ENCODE measurements at regions not wholly inside any gene's neighbourhood (a gene's known extent, or its start where the extent isn't known, plus 50 kb on each side); places are given as distances from the start of the nearest gene placed in this dataset.

GRCh38 chr4:19092797-19093196 is 1071.2 kb upstream of the LCORL start:
- TF ChIP-seq CTCF (IDR thresholded peaks at IDR 0.05; ENCODE audit: partially characterized antibody, unreplicated experiment): no peak
- no peak for DNase-seq
- Mint-ChIP-seq H3K4me3 (ENCODE audit: unreplicated experiment) (no peak overlapping the region), H3K27ac (ENCODE audit: unreplicated experiment) (no peak overlapping the region), H3K9me3 (ENCODE audit: unreplicated experiment) (peaks cover under 1% of the 10 kb centered on the region), H3K27me3 (ENCODE audit: unreplicated experiment) (no peaks in the 10 kb centered on the region), H3K36me3 (ENCODE audit: unreplicated experiment) (no peaks in the 10 kb centered on the region), H3K4me1 (ENCODE audit: low read depth, unreplicated experiment) (no peaks in the 10 kb centered on the region)

DNA sequence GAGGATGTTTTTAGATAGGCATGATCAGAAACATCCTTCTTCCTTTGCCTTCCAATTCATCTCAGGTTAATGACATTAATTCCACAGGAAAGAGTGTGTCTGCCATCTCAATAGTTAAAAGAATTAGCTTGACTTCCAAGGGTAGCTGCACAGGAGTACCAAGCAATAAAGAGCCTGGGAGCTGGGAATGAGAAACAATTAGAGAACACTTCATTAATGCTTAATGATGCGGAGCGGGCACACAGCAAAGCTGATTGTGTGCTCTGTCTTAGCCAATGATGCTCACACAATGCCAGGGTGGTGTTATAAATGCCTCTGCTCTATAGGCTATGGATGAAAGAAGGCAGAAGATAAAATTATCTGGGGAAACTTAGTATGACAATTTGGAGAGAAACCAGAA is 1052.5 kb upstream of the LCORL start:
- Mint-ChIP-seq H3K4me1 (ENCODE audit: low read depth, unreplicated experiment) (no peaks in the 10 kb centered on the region), H3K4me3 (ENCODE audit: unreplicated experiment) (no peak overlapping the region), H3K27me3 (ENCODE audit: unreplicated experiment) (no peaks in the 10 kb centered on the region), H3K36me3 (ENCODE audit: unreplicated experiment) (no peaks in the 10 kb centered on the region), H3K9me3 (ENCODE audit: unreplicated experiment) (peaks cover 2% of the 10 kb centered on the region), H3K27ac (ENCODE audit: unreplicated experiment) (no peak overlapping the region)
- DNase-seq: no peak
- TF ChIP-seq CTCF (IDR thresholded peaks at IDR 0.05; ENCODE audit: partially characterized antibody, unreplicated experiment): no peak

GRCh38 chr4:19063662-19064061 is 1042.1 kb upstream of the LCORL start:
- H3K27me3 Mint-ChIP-seq (ENCODE audit: unreplicated experiment): no peaks in the 10 kb centered on the region
- H3K27ac Mint-ChIP-seq (ENCODE audit: unreplicated experiment): no peak overlapping the region
- TF ChIP-seq CTCF (IDR thresholded peaks at IDR 0.05; ENCODE audit: partially characterized antibody, unreplicated experiment): no peak
- no peak for DNase-seq
- H3K9me3 Mint-ChIP-seq (ENCODE audit: unreplicated experiment): peaks cover 6% of the 10 kb centered on the region
- no peaks in the 10 kb centered on the region for H3K4me1 Mint-ChIP-seq (ENCODE audit: low read depth, unreplicated experiment)
- H3K4me3 Mint-ChIP-seq (ENCODE audit: unreplicated experiment): no peak overlapping the region
- no peaks in the 10 kb centered on the region for H3K36me3 Mint-ChIP-seq (ENCODE audit: unreplicated experiment)

DNA sequence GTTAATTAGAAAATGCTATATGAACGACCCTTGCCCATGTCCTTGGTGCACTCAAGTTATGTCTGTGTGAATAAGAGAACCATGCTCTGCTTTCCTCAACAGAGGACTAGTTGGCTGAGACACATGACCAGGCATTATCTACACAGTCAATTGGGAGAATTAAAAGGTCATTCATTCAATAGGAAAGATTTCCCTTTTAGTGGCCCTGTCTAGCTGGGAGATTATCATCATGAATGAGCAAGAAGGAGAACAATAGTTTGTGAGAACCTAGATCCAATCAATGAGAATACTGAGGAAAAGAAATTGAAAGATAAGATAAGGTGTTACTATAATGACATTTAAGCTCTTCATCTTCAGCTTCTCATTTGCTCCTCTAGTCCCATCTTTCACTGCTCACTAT is 1033.4 kb upstream of the LCORL start:
- peaks cover 5% of the 10 kb centered on the region for H3K4me1 Mint-ChIP-seq (ENCODE audit: low read depth, unreplicated experiment)
- no peak for DNase-seq
- no peak overlapping the region for H3K4me3 Mint-ChIP-seq (ENCODE audit: unreplicated experiment)
- H3K27me3 Mint-ChIP-seq (ENCODE audit: unreplicated experiment): no peaks in the 10 kb centered on the region
- no peaks in the 10 kb centered on the region for H3K9me3 Mint-ChIP-seq (ENCODE audit: unreplicated experiment)
- no peaks in the 10 kb centered on the region for H3K36me3 Mint-ChIP-seq (ENCODE audit: unreplicated experiment)
- no peak overlapping the region for H3K27ac Mint-ChIP-seq (ENCODE audit: unreplicated experiment)
- no peak for TF ChIP-seq CTCF (IDR thresholded peaks at IDR 0.05; ENCODE audit: partially characterized antibody, unreplicated experiment)

- no peak overlapping the region for H3K27ac Mint-ChIP-seq (ENCODE audit: unreplicated experiment)
- no peak for DNase-seq
- TF ChIP-seq CTCF (IDR thresholded peaks at IDR 0.05; ENCODE audit: partially characterized antibody, unreplicated experiment): no peak
- H3K27me3 Mint-ChIP-seq (ENCODE audit: unreplicated experiment): no peaks in the 10 kb centered on the region
- H3K4me1 Mint-ChIP-seq (ENCODE audit: low read depth, unreplicated experiment): peaks cover 5% of the 10 kb centered on the region
- H3K4me3 Mint-ChIP-seq (ENCODE audit: unreplicated experiment): no peak overlapping the region
- no peaks in the 10 kb centered on the region for H3K36me3 Mint-ChIP-seq (ENCODE audit: unreplicated experiment)
- H3K9me3 Mint-ChIP-seq (ENCODE audit: unreplicated experiment): no peaks in the 10 kb centered on the region
Observed at GRCh38 chr4:19051831-19052230, 1030.3 kb upstream of the LCORL start.

Measured in glutamatergic neuron (in vitro differentiated cells).